ENCODE measurements at regions not wholly inside any gene's neighbourhood (a gene's known extent, or its start where the extent isn't known, plus 50 kb on each side); places are given as distances from the start of the nearest gene placed in this dataset.

GRCh38 chr14:27256805-27257204, 659.0 kb upstream of the NOVA1 start:
- TF ChIP-seq CREB1 (IDR thresholded peaks at IDR 0.05; ENCODE audit: low read depth) (no peak), RAD21 (IDR thresholded peaks at IDR 0.05; ENCODE audit: low read depth) (no peak), ZBTB7A (IDR thresholded peaks at IDR 0.05; ENCODE audit: low read depth) (no peak)
